ENCODE measurements at regions not wholly inside any gene's neighbourhood (a gene's known extent, or its start where the extent isn't known, plus 50 kb on each side); places are given as distances from the start of the nearest gene placed in this dataset.
"Not testable (repeated sequence)": the region's sequence is repeated elsewhere in the genome, so short reads cannot be mapped to it uniquely, and the experiment has no call there.

- TF ChIP-seq CTCF (optimal IDR thresholded peaks at IDR 0.05 in 1 of 3, IDR thresholded peaks at IDR 0.05 in 1 of 3, conservative IDR thresholded peaks at IDR 0.05 in 1 of 3; ENCODE audit: extremely low read depth in 1 of 3, insufficient read depth in 2 of 3, low read length in 3 of 3); EZH2 (IDR thresholded peaks at IDR 0.05; ENCODE audit: low read length): not testable (repeated sequence)
These were observed 577.2 kb downstream of the KCNJ2 start for GRCh38 chr17:70746574-70746973.

Measured in keratinocyte (primary cell).